HCT116 (cell line): ENCODE measurements at regions not wholly inside any gene's neighbourhood (a gene's known extent, or its start where the extent isn't known, plus 50 kb on each side); places are given as distances from the start of the nearest gene placed in this dataset.

ENCODE experiments used
- ATAC-seq: fragments of 200-7000 bp; cut with Tn5 transposase; 2 replicates; pipeline ENCODE4 v1.9.1; 2020; ENCODE audit warnings: mild to moderate bottlenecking, moderate library complexity
- BruUV-seq: library from RNA; stranded (reverse); fragments of 400-500 nt; replicated peaks from 2 replicates; lab custom pipeline; 2021; lab: Mats Ljungman, UMichigan
- CTCF ChIA-PET: fragments of 300-600 bp; sonication (Branson Sonifier 250); formaldehyde crosslinking; loops from one replicate; lab custom pipeline; 2021; ENCODE audit warnings: antibody characterized with exemption; lab: Charles Lee
- POLR2A ChIA-PET: fragments of 300-600, 350-600 bp; sonication (Branson Sonifier 250); formaldehyde crosslinking; loops from one replicate; lab custom pipeline; 2021; ENCODE audit warnings: antibody characterized with exemption; lab: Charles Lee
- RAD21 ChIA-PET, 2 experiments: fragments of 300-600 bp; sonication (Branson Sonifier 250); formaldehyde crosslinking; loops; one replicate each; lab custom pipeline; 2023; ENCODE audit warnings: low total read pairs in 2 of 2; ENCODE audit not compliant: uncharacterized antibody in 2 of 2, unreplicated experiment in 2 of 2, low non-redundant PET in 1 of 2; lab: Charles Lee
- DNase-seq: peaks from one replicate; pipeline ENCODE4 v3.0.0-alpha.2; 2010; ENCODE audit warnings: low read depth, low spot score
- H2AFZ ChIP-seq: fragments of 200-600 bp; shearing (Covaris generic), sonication (generic); 2 replicates; pipeline ENCODE4 v1.6.1; 2017; ENCODE audit warnings: low read depth, mixed run types, mixed read lengths, antibody characterized with exemption, low read length; ENCODE audit not compliant: poor library complexity, severe bottlenecking
- H3K27ac ChIP-seq: 2 replicates; pipeline ENCODE4 v1.5.1; 2012; ENCODE audit warnings: low read depth, low read length
- H3K27me3 ChIP-seq: fragments of 200-600 bp; sonication (generic); 2 replicates; pipeline ENCODE4 v1.6.1; 2016; ENCODE audit warnings: mixed run types, low read length, mixed read lengths; ENCODE audit not compliant: insufficient read depth
- H3K36me3 ChIP-seq, 2 experiments: fragments of 200-500 bp in 1 of 2; fragments of 200-600 bp in 1 of 2; sonication (Bioruptor generic) in 1 of 2; sonication (generic) in 1 of 2; 2 replicates each; pipeline versions ENCODE4 v1.5.1 to v1.6.1; 2014 to 2016; ENCODE audit warnings: low read length in 2 of 2, inconsistent platforms in 1 of 2, mixed read lengths in 1 of 2, mixed run types in 1 of 2; ENCODE audit not compliant: insufficient read depth in 2 of 2, control insufficient read depth in 1 of 2
- H3K4me1 ChIP-seq, 2 experiments: fragments of 200-600 bp in 1 of 2; sonication (generic) in 1 of 2; 2 replicates each; pipeline versions ENCODE4 v1.5.1 to v1.6.1; 2012 to 2017; ENCODE audit warnings: low read length in 2 of 2, inconsistent platforms in 1 of 2, mild to moderate bottlenecking in 1 of 2, mixed read lengths in 1 of 2, mixed run types in 1 of 2, moderate library complexity in 1 of 2; ENCODE audit not compliant: insufficient read depth in 2 of 2, control insufficient read depth in 1 of 2
- H3K4me2 ChIP-seq: fragments of 200-600 bp; sonication (generic); 2 replicates; pipeline ENCODE4 v1.6.1; 2017; ENCODE audit warnings: mixed run types, low read length, mixed read lengths
- H3K4me3 ChIP-seq, 2 experiments: fragments of 200-600 bp in 1 of 2; sonication (generic) in 1 of 2; replicated peaks in 1 of 2; 2 replicates each; pipeline ENCODE4 v1.5.1; 2011 to 2016; ENCODE audit warnings: low read length in 2 of 2, control low read depth in 1 of 2, low read depth in 1 of 2, mild to moderate bottlenecking in 1 of 2, mixed read lengths in 1 of 2, mixed run types in 1 of 2
- H3K79me2 ChIP-seq: fragments of 200-600 bp; sonication (generic); 2 replicates; pipeline ENCODE4 v1.6.1; 2017; ENCODE audit warnings: mild to moderate bottlenecking, mixed run types, low read length, moderate library complexity, mixed read lengths; ENCODE audit not compliant: insufficient read depth
- H3K9ac ChIP-seq: fragments of 200-600 bp; sonication (generic); 2 replicates; pipeline ENCODE4 v1.6.1; 2016; ENCODE audit warnings: low read length, mixed read lengths
- H3K9me2 ChIP-seq: fragments of 200-600 bp; sonication (generic), shearing (Covaris generic); 2 replicates; pipeline ENCODE4 v1.6.1; 2017; ENCODE audit warnings: mixed run types, mild to moderate bottlenecking, moderate library complexity; ENCODE audit not compliant: insufficient read depth
- H3K9me3 ChIP-seq, 2 experiments: fragments of 200-500 bp in 1 of 2; fragments of 200-600 bp in 1 of 2; sonication (Bioruptor generic) in 1 of 2; sonication (generic) in 1 of 2; 2 replicates each; pipeline ENCODE4 v1.6.1; 2014 to 2017; ENCODE audit warnings: low read length in 2 of 2, mixed read lengths in 2 of 2, inconsistent platforms in 1 of 2, low read depth in 1 of 2, mild to moderate bottlenecking in 1 of 2, mixed run types in 1 of 2, moderate library complexity in 1 of 2; ENCODE audit not compliant: control insufficient read depth in 1 of 2, insufficient read depth in 1 of 2
- H4K20me1 ChIP-seq: fragments of 200-600 bp; sonication (generic), shearing (Covaris generic); 2 replicates; pipeline ENCODE4 v1.6.1; 2017; ENCODE audit warnings: mixed run types, mild to moderate bottlenecking, moderate library complexity; ENCODE audit not compliant: insufficient read depth
- CBX3 ChIP-seq: IDR thresholded peaks from 2 replicates; pipeline ENCODE4 v1.6.1; 2012; ENCODE audit warnings: low read depth
- EGR1 ChIP-seq: IDR thresholded peaks from 2 replicates; pipeline ENCODE4 v1.6.1; 2012; ENCODE audit warnings: low read depth
- ELF1 ChIP-seq: IDR thresholded peaks from 2 replicates; pipeline ENCODE4 v1.6.1; 2012; ENCODE audit warnings: low read depth, borderline replicate concordance
- EZH2 ChIP-seq: fragments of 200-600 bp; sonication (generic); IDR thresholded peaks from 2 replicates; pipeline ENCODE4 v1.6.1; 2017; ENCODE audit warnings: antibody characterized with exemption, mixed run types
- EZH2phosphoT487 ChIP-seq: fragments of 200-600 bp; IDR thresholded peaks from 2 replicates; pipeline ENCODE4 v1.6.1; 2018; ENCODE audit warnings: antibody characterized with exemption, borderline replicate concordance
- FOSL1 ChIP-seq: IDR thresholded peaks from 2 replicates; pipeline ENCODE4 v1.6.1; 2012; ENCODE audit warnings: low read depth
- JUND ChIP-seq: IDR thresholded peaks from 2 replicates; pipeline ENCODE4 v1.6.1; 2012
- POLR2AphosphoS5 ChIP-seq: IDR thresholded peaks from 2 replicates; pipeline ENCODE4 v1.6.1; 2011; ENCODE audit warnings: mild to moderate bottlenecking, low read depth, low read length, moderate library complexity
- SIN3A ChIP-seq: IDR thresholded peaks from 2 replicates; pipeline ENCODE4 v1.6.1; 2012; ENCODE audit warnings: low read depth
- TCF7L2 ChIP-seq: IDR thresholded peaks from 2 replicates; pipeline ENCODE4 v1.7.0; 2011; ENCODE audit warnings: borderline replicate concordance, inconsistent platforms; ENCODE audit not compliant: insufficient read depth, insufficient read length; ENCODE audit errors: extremely low read depth
- YY1 ChIP-seq: IDR thresholded peaks from 2 replicates; pipeline ENCODE4 v1.6.1; 2011; ENCODE audit warnings: low read length, low read depth, moderate library complexity, mild to moderate bottlenecking; ENCODE audit not compliant: insufficient replicate concordance; ENCODE audit errors: extremely low read depth
- ZFX ChIP-seq: fragments of 450-650 bp; IDR thresholded peaks from 2 replicates; pipeline ENCODE4 v1.6.1; 2017
- ZNF274 ChIP-seq: fragments of 200-500 bp; sonication (Bioruptor generic); IDR thresholded peaks from 2 replicates; pipeline ENCODE4 v1.6.1; 2014; ENCODE audit warnings: mild to moderate bottlenecking, low read depth, low read length, inconsistent platforms
- intact Hi-C: fragments of 100-400 bp; cut with micrococcal nuclease; formaldehyde crosslinking; loops from 2 replicates; pipeline ENCODE4 v1.10.0; 2022
- TF ChIP-seq, protein P1 (sequence below): IDR thresholded peaks from 2 replicates; pipeline ENCODE4 v1.6.1; 2011; ENCODE audit warnings: mild to moderate bottlenecking, low read length, moderate library complexity; ENCODE audit not compliant: insufficient replicate concordance; ENCODE audit errors: extremely low read depth
- TF ChIP-seq, protein P2 (sequence below): IDR thresholded peaks from 2 replicates; pipeline ENCODE4 v1.6.1; 2012
- TF ChIP-seq, protein P3 (sequence below): IDR thresholded peaks from 2 replicates; pipeline ENCODE4 v1.6.1; 2012; ENCODE audit warnings: low read depth
- TF ChIP-seq, protein P4 (sequence below), 3 experiments: fragments of 200-600 bp in 1 of 3; sonication (generic) in 1 of 3; IDR thresholded peaks in 2 of 3; conservative IDR thresholded peaks in 1 of 3; 2 replicates each; pipeline ENCODE4 v1.5.1; 2012 to 2017; ENCODE audit warnings: low read depth in 2 of 3, low read length in 2 of 3, antibody characterized with exemption in 1 of 3, borderline replicate concordance in 1 of 3, control low read depth in 1 of 3, mild to moderate bottlenecking in 1 of 3, mixed read lengths in 1 of 3, mixed run types in 1 of 3, moderate library complexity in 1 of 3; ENCODE audit not compliant: insufficient read depth in 1 of 3

DNA sequence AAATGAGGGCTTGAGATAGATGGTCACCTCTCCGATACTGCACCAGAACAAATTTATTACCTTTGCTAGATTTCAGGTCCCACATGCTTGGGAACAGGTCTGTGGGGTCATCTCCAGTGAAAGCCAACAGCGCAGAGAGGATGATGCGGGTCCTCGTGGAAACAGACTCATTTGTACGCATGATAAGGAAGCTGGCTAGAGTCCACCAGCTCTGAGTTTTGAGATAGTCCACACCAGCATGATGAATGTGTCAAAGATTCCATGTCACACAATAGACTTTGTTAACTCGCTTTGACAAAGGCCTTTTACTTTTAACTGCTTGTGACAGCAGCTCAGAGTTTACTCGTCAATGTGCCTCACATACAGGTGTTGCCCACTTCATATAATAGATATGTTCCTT, 105.4 kb upstream of the TBCA start:
- TF ChIP-seq, protein P1, sequence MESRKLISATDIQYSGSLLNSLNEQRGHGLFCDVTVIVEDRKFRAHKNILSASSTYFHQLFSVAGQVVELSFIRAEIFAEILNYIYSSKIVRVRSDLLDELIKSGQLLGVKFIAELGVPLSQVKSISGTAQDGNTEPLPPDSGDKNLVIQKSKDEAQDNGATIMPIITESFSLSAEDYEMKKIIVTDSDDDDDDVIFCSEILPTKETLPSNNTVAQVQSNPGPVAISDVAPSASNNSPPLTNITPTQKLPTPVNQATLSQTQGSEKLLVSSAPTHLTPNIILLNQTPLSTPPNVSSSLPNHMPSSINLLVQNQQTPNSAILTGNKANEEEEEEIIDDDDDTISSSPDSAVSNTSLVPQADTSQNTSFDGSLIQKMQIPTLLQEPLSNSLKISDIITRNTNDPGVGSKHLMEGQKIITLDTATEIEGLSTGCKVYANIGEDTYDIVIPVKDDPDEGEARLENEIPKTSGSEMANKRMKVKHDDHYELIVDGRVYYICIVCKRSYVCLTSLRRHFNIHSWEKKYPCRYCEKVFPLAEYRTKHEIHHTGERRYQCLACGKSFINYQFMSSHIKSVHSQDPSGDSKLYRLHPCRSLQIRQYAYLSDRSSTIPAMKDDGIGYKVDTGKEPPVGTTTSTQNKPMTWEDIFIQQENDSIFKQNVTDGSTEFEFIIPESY: no peak
- TF ChIP-seq, protein P2, sequence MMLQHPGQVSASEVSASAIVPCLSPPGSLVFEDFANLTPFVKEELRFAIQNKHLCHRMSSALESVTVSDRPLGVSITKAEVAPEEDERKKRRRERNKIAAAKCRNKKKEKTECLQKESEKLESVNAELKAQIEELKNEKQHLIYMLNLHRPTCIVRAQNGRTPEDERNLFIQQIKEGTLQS: no peak
- TF ChIP-seq SIN3A (no peak), ELF1 (no peak), FOSL1 (no peak), TCF7L2 (no peak), EZH2phosphoT487 (no peak), JUND (no peak), EZH2 (no peak), CBX3 (no peak), EGR1 (no peak), POLR2AphosphoS5 (no peak), ZNF274 (no peak), YY1 (no peak), ZFX (no peak)
- TF ChIP-seq, protein P3, sequence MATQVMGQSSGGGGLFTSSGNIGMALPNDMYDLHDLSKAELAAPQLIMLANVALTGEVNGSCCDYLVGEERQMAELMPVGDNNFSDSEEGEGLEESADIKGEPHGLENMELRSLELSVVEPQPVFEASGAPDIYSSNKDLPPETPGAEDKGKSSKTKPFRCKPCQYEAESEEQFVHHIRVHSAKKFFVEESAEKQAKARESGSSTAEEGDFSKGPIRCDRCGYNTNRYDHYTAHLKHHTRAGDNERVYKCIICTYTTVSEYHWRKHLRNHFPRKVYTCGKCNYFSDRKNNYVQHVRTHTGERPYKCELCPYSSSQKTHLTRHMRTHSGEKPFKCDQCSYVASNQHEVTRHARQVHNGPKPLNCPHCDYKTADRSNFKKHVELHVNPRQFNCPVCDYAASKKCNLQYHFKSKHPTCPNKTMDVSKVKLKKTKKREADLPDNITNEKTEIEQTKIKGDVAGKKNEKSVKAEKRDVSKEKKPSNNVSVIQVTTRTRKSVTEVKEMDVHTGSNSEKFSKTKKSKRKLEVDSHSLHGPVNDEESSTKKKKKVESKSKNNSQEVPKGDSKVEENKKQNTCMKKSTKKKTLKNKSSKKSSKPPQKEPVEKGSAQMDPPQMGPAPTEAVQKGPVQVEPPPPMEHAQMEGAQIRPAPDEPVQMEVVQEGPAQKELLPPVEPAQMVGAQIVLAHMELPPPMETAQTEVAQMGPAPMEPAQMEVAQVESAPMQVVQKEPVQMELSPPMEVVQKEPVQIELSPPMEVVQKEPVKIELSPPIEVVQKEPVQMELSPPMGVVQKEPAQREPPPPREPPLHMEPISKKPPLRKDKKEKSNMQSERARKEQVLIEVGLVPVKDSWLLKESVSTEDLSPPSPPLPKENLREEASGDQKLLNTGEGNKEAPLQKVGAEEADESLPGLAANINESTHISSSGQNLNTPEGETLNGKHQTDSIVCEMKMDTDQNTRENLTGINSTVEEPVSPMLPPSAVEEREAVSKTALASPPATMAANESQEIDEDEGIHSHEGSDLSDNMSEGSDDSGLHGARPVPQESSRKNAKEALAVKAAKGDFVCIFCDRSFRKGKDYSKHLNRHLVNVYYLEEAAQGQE: no peak
- TF ChIP-seq, protein P4, sequence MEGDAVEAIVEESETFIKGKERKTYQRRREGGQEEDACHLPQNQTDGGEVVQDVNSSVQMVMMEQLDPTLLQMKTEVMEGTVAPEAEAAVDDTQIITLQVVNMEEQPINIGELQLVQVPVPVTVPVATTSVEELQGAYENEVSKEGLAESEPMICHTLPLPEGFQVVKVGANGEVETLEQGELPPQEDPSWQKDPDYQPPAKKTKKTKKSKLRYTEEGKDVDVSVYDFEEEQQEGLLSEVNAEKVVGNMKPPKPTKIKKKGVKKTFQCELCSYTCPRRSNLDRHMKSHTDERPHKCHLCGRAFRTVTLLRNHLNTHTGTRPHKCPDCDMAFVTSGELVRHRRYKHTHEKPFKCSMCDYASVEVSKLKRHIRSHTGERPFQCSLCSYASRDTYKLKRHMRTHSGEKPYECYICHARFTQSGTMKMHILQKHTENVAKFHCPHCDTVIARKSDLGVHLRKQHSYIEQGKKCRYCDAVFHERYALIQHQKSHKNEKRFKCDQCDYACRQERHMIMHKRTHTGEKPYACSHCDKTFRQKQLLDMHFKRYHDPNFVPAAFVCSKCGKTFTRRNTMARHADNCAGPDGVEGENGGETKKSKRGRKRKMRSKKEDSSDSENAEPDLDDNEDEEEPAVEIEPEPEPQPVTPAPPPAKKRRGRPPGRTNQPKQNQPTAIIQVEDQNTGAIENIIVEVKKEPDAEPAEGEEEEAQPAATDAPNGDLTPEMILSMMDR (IDR thresholded peaks at IDR 0.05 in 2 of 3, conservative IDR thresholded peaks at IDR 0.05 in 1 of 3; ENCODE audit: borderline replicate concordance in 1 of 3, insufficient read depth in 1 of 3, low read depth in 2 of 3, low read length in 2 of 3): no peak
- intact Hi-C loops: no loop called here
- H2AFZ ChIP-seq: no peak overlapping the region
- H3K9me2 ChIP-seq: no peaks in the 10 kb centered on the region
- no peaks in the 10 kb centered on the region for H3K9me3 ChIP-seq
- H3K36me3 ChIP-seq: no peaks in the 10 kb centered on the region
- H3K9ac ChIP-seq: no peak overlapping the region
- no peak overlapping the region for H3K4me2 ChIP-seq
- H3K4me3 ChIP-seq: no peak overlapping the region
- peaks cover 4 to 21% of the 10 kb centered on the region in 2 experiments; a peak in 3 of 4 replicates for H3K4me1 ChIP-seq
- no TSS peak for BruUV-seq
- ATAC-seq (no peak), DNase-seq (no peak)
- H4K20me1 ChIP-seq: no peaks in the 10 kb centered on the region
- CTCF ChIA-PET: no interaction called here
- POLR2A ChIA-PET: no interaction called here
- H3K27me3 ChIP-seq: peaks cover 11% of the 10 kb centered on the region; the same call in 1 of the 2 replicates
- RAD21 ChIA-PET: no interaction called here
- no peaks in the 10 kb centered on the region for H3K79me2 ChIP-seq
- H3K27ac ChIP-seq: no peak overlapping the region
